ENCODE measurements at regions not wholly inside any gene's neighbourhood (a gene's known extent, or its start where the extent isn't known, plus 50 kb on each side); places are given as distances from the start of the nearest gene placed in this dataset.

GRCh38 chr9:12141422-12141821 lies 551.8 kb upstream of the TYRP1 start:
- DNase-seq (ENCODE audit: low spot score): no peak

DNA sequence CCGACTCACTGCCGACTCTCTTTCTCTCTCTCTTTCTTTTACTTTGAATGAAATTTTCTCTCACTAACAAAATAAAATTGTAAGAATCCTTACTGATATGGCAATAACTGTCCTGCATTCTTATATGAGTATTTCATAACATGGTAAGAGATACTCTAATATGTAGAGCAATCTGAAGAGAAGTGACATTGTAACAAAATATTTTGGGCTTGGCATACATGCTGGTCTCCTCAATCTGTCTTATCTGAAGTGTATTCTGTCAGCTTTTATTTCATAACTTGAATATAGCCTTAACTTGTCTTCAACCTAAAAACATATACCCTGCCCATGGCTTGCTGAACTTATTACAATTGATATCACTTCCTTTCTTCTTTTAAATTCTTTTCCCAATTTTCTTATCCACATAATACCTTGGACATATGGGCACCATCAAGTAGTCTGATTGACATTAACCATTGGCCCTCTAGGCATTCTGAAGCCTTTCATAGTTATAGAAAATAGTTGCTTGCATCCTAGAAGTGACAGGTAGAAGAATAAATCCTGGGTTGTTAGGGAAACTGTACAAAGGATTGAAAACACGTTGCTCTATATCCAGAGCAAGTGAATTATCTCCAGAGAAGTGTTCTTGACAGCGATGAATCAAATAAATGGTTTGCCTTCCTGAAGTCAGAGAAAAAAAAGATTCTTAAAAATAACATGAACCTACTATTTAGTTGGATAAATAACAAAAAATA lies 537.6 kb upstream of the TYRP1 start:
- DNase-seq (ENCODE audit: low spot score): no peak

DNA sequence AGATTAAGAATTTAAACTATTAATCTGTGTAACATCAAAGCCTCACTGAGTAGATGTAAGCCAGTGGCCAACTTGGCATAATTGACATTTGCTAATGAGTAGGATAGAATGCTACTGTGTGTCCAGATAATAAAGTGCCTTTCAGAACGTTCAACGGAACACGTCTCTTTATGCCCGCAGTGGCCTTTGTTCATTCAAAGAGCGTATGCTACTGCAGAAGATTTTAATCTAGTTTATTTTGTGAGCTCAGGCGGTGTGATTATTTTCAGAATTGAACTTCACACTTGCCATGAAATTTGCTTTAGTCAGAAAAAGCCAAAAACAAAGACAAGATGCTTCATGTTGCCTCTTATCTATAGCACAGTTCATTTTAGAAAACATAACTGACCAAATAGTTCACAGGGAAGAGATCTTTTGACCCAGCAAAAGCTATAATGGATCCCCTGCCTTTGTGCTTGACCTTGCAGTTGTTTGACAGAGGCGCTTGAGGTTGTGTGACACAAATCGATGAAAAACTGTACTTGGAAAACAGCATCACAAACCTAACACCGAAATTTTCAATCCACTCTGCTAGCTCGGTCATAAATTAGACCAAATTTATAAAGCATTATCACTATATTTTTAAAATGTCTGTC lies 530.9 kb upstream of the TYRP1 start:
- no peak for DNase-seq (ENCODE audit: low spot score)

DNA sequence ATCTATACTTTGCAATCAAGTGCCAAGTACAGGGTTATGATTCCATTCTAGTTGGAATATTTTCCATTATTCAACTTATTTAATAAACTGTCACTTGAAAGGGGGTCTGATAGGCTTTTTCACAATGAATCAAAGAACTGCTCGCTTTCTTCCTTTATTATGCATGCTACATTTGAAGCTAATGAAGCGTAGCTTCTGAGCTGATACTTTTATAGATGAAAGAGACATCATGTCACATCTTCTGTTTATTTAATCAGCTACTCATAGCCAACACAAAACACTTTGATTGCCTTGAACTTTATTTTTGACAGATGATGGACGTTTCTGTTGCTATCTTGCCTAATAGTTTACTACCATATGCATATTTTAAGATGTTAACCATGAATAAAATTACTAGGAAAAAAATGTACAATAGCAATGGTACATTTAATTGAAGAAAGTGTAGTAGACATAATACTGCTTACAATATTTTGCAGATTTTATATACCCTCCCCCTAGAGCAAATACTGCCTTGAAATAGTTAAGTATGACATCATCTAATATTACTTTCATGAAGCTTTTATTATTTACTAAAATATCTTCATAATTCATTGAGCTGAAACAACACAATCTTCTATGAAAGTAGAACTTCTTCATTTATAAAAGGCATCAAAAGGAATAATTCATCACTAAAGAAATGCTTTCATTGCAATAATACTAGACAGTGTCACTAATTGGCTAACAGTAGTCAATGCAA lies 529.3 kb upstream of the TYRP1 start:
- no peak for DNase-seq (ENCODE audit: low spot score)

DNA sequence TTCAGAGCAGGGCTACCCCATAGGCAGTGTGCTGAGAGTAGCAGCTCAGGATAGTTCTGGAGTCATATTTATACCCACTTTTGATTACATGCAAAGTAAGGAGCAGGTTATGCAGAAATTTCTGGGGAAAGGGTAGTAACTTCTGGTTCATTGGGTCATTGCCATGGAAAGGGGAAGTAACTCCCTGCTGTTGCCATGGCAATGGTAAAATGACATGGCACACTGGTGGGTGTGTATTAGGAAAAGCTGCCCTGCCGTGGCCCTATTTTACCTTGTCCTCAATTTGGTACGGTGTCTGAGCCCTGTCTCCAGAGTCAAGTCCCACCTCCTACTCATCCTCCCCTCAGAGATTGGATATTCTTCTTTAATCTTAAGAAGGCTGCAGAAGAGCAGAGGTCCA lies 526.7 kb upstream of the TYRP1 start:
- no peak for DNase-seq (ENCODE audit: low spot score)

DNA sequence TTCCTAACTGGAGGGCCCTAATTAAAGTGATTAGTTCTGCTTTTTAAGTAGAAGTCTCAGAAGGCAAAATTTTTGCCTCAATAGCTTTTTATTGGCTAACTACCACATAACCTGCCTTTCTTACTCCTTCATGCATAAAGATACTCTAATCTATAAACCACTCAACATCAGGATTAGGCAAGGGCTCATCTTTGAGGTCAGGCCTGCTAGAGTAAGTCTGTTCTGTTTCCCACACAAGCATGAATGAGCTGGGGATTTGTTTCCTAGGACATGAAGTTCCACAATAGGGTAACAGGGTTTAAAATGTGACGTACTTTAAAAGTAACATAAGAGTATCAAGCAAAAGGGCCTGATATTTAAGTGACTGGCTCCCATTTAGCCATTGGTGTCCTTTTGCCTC lies 522.7 kb upstream of the TYRP1 start:
- DNase-seq (ENCODE audit: low spot score): no peak

DNA sequence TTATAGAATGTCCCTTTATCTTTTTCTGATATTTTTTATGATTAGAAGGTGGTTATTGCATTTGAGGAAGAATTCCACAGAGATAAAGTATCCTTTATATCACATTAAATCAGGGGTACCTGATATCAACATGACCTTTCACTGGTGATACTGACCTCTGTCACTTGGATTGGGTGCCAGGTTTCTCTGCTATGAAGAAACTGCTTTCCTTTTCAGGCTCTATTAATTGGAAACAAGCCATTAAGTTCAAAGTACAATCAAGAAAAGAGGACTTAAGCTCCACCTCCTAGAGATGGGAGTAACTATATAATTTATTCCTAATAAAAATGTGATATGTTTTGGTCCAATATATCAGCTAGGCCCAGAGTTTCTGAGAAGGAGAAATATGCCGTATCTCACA lies 514.6 kb upstream of the TYRP1 start:
- no peak for DNase-seq (ENCODE audit: low spot score)

DNA sequence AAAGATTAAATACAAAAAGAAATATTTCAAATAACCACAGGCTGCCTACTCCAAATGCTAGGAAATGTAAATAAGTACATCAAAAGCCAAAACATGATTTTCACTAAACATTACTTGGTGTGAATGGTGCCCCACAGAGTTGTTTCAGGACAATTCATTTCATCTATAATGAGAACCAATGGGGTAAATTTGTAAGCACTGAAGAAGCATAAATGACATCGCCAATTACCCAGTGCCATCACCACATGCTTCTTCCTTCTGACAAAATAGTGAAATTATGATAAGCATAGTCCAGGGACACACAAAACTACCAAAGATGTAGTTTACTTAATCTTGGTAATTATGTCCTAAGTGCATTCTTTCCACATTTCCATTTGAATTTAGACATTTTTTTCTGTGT lies 510.4 kb upstream of the TYRP1 start:
- DNase-seq (ENCODE audit: low spot score): no peak

DNA sequence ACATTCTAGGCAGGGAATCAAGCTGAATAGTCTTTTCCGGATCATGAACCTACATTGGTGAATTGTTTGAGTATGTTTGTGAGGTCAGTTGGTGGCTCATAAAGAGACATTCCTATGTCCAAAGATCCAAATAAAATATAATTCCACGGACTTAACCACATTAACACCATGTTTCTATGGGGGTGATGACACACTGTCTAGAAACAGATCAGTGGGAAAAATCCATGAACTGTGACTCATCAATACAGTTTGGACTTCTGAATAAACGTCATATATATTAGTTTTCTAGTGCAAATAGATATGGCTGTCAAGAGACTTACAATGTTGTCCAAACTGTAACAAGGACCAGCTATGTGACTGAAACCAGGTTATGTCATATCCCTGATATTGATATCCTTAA lies 509.9 kb upstream of the TYRP1 start:
- DNase-seq (ENCODE audit: low spot score): no peak

- DNase-seq (ENCODE audit: low spot score): no peak
These were observed 507.3 kb upstream of the TYRP1 start for GRCh38 chr9:12185856-12186255.

DNA sequence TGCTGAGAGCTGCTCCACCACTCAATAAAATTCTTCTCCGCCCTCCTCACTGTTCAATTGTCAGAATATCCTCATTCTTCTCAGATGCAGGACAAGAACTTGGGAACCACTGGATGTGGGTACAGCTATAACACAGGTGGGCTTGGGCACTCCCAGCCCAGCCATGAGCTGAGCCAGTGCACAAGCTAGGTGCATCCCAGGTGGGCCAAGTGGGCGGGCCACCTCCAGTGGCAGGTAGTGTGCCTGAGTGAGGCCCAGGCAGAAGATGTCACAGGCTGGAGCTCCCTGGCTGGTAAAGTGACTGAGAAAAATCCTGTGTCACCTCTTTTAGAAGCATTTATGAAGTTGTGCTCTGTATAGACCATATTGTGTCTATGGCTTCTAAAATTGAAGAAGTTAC lies 501.6 kb upstream of the TYRP1 start:
- no peak for DNase-seq (ENCODE audit: low spot score)

DNA sequence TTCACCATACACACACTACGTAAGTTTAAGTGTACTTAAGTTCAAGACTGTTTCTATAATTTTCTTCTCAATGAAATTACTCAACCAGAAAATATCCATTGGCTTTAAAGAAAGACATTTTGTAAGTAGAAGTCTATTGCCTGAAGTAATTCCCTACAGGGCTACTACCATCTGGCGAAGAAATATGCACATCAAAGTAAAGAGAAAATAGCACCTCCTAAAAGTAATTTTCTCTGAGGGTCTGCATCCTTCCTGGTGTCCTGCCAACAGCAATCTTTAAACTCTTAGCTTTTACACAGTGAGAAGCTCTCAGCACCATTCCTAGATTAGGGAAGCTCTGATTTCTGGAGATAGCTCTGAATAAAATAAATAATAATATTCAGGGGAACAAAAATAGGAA lies 498.5 kb upstream of the TYRP1 start:
- DNase-seq (ENCODE audit: low spot score): no peak

DNA sequence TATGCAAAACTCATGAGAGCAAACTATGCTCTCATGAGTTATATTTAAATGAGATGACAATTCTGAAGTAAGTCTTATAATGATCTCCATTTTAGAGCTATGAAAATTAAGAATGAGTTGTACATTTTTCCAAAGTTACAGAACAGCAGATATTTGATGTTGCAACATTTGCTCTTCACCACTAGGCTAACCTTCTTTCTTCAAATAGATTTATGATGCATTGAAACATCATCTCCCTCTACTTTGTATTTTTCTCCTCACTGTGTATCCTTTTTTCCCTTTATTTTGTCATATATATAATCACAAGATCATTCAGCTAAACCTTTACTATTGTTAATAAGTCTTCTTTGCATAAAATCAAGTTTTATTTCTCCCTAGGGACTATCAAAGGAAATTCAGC lies 497.7 kb upstream of the TYRP1 start:
- DNase-seq (ENCODE audit: low spot score): no peak

- DNase-seq (ENCODE audit: low spot score): no peak
These were observed 488.7 kb upstream of the TYRP1 start for GRCh38 chr9:12204512-12204911.

- no peak for DNase-seq (ENCODE audit: low spot score)
These were observed 480.3 kb upstream of the TYRP1 start for GRCh38 chr9:12212860-12213259.

DNA sequence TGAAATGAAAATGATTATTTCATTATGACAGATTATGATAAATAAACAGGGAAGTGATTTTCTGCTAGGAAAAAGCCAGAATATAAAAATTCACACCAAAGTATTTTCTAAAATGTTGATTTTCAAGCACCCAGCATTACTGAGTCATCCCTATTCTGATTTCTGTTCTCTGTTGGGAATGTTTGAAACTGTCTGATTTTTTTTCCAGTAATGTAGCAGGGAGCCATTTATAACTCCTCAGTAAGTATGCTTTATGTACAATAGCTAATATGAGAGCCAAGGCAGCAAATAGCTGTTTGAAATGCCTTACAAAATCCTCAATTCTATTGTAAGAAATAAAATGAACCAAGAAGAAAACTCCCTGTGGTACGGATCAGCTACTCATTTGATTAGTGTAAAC lies 471.7 kb upstream of the TYRP1 start:
- DNase-seq (ENCODE audit: low spot score): no peak

DNA sequence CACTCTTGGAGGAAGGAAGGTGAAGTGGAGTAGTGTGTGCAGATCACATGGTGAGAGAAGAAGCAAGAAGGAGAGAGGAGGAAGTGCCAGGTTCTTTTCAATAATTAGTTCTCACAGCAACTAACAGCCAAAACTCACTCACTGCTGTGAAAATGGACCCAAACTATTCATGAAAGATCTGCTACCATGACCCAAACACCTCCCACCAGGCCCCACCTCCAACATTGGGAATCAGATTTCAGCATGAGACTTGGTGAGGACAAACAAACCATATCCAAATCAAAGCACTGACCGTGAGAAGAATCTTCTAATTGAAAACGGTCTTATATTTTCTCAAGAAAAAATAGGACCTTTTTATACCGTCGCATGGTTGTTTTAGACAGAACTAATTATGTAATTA lies 468.7 kb upstream of the TYRP1 start:
- DNase-seq (ENCODE audit: low spot score): no peak

GRCh38 chr9:12230708-12231107 lies 462.5 kb upstream of the TYRP1 start:
- DNase-seq (ENCODE audit: low spot score): no peak

DNA sequence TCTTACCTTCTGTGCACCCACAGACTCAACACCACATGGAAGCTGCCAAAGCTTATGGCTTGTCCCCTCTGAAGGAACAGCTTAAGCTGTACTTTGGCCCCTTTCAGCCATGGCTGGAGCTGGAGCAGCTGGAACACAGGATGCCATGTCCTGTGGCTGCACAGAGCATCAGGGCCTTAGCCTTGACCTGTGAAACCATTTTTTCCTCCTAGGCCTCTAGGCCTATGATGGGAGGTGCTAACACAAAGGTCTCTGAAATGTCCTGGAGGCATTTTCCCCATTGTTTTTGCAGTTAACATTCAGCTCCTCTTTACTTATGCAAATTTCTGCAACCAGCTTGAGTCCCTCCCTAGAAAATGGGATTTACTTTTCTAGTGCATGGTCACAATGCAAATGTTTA lies 461.4 kb upstream of the TYRP1 start:
- no peak for DNase-seq (ENCODE audit: low spot score)

GRCh38 chr9:12232836-12233235 lies 460.3 kb upstream of the TYRP1 start:
- no peak for DNase-seq (ENCODE audit: low spot score)

GRCh38 chr9:12253941-12254340 lies 439.2 kb upstream of the TYRP1 start:
- DNase-seq (ENCODE audit: low spot score): no peak

- no peak for DNase-seq (ENCODE audit: low spot score)
These were observed 426.4 kb upstream of the TYRP1 start for GRCh38 chr9:12266758-12267157.

GRCh38 chr9:12271421-12271891 lies 421.7 kb upstream of the TYRP1 start:
- peak; percentile 8 for DNase-seq (ENCODE audit: low spot score)

Measured in COLO829 (cell line).